NCI-H1092 (cell line): ENCODE measurements at regions not wholly inside any gene's neighbourhood (a gene's known extent, or its start where the extent isn't known, plus 50 kb on each side); places are given as distances from the start of the nearest gene placed in this dataset.

Experiments
- DNase-seq: peaks from one replicate; lab custom pipeline; 2025; lab: John Stamatoyannopoulos, UW

- no peak for DNase-seq
These were observed 230.5 kb upstream of the MBL2 start for GRCh38 chr10:53003094-53003493.

- no peak for DNase-seq
These were observed 227.1 kb upstream of the MBL2 start for GRCh38 chr10:52999681-53000080.

- no peak for DNase-seq
These were observed 226.7 kb upstream of the MBL2 start for GRCh38 chr10:52999258-52999657.

- DNase-seq: no peak
These were observed 224.4 kb upstream of the MBL2 start for GRCh38 chr10:52997007-52997406.

- no peak for DNase-seq
These were observed 221.8 kb upstream of the MBL2 start for GRCh38 chr10:52994370-52994769.

GRCh38 chr10:52993109-52993508, 220.5 kb upstream of the MBL2 start:
- DNase-seq: no peak

GRCh38 chr10:52992567-52992966, 220.0 kb upstream of the MBL2 start:
- no peak for DNase-seq

- no peak for DNase-seq
These were observed 216.3 kb upstream of the MBL2 start for GRCh38 chr10:52988923-52989322.

- DNase-seq: no peak
These were observed 213.5 kb upstream of the MBL2 start for GRCh38 chr10:52986125-52986524.

- DNase-seq: no peak
These were observed 211.6 kb upstream of the MBL2 start for GRCh38 chr10:52984169-52984568.

GRCh38 chr10:52979295-52979990, 206.9 kb upstream of the MBL2 start:
- no peak for DNase-seq

- no peak for DNase-seq
These were observed 205.0 kb upstream of the MBL2 start for GRCh38 chr10:52977581-52977980.

GRCh38 chr10:52967806-52968795, 195.5 kb upstream of the MBL2 start:
- DNase-seq: no peak

- DNase-seq: no peak
These were observed 194.3 kb upstream of the MBL2 start for GRCh38 chr10:52966904-52967303.

GRCh38 chr10:52965938-52966401, 193.4 kb upstream of the MBL2 start:
- no peak for DNase-seq

GRCh38 chr10:52965509-52965908, 192.9 kb upstream of the MBL2 start:
- no peak for DNase-seq

GRCh38 chr10:52961323-52961722, 188.7 kb upstream of the MBL2 start:
- no peak for DNase-seq

GRCh38 chr10:52959810-52960209, 187.2 kb upstream of the MBL2 start:
- DNase-seq: no peak

- DNase-seq: no peak
These were observed 184.3 kb upstream of the MBL2 start for GRCh38 chr10:52956861-52957260.

GRCh38 chr10:52956461-52956860, 183.9 kb upstream of the MBL2 start:
- DNase-seq: no peak

- no peak for DNase-seq
These were observed 182.8 kb upstream of the MBL2 start for GRCh38 chr10:52955337-52955736.

- no peak for DNase-seq
These were observed 181.8 kb upstream of the MBL2 start for GRCh38 chr10:52954407-52954806.
